ELF-1 (cell line): ENCODE measurements at regions not wholly inside any gene's neighbourhood (a gene's known extent, or its start where the extent isn't known, plus 50 kb on each side); places are given as distances from the start of the nearest gene placed in this dataset.
"Not testable (repeated sequence)": the region's sequence is repeated elsewhere in the genome, so short reads cannot be mapped to it uniquely, and the experiment has no call there.

Experiments
- DNase-seq: peaks from one replicate; pipeline ENCODE4 v3.0.0-alpha.2; 2016; ENCODE audit warnings: low read depth, low spot score

DNA sequence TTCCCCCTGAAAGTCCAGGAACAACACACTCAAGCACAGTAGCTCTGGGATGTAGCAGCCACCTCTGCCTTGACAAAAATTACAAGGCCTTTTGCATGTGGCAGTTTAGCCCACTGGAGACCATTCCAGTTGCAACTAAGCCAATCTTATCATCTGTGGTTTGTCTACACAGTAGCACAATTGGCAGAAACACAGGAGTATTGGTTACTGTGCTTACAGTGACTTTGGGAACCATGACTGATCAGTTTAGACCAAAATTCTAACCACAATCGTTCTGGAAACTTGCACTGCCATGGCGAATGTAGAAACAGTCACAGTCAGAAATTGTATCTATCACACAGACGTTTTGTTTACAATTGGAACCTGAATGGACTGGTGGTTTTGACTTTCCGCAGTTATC lies 403.7 kb upstream of the MEIS1 start:
- DNase-seq, result no peak

GRCh38 chr2:66030553-66030952 lies 404.4 kb upstream of the MEIS1 start:
- no peak for DNase-seq

- peak; percentile 48 for DNase-seq
These were observed 410.5 kb upstream of the MEIS1 start for GRCh38 chr2:66024391-66024790.

DNA sequence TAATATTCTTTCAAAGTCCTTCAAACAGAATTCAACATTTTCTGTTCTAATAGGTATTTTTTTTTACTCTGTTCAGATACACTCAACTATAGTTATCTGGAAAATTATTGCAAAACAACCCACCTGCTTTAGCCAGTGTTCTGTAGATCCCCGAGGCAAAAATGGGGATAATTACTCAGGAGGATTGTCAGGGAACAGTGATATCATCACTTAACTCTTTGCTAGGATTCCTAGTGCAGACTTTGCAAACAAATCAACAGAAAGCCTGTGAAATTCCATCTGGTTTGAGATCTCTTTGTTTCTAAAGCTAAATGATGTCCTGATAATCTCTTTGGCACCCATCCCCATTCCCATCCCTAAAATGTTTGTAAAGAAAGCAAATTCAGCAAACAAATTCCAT lies 413.6 kb upstream of the MEIS1 start:
- DNase-seq, result peak; percentile 13

DNA sequence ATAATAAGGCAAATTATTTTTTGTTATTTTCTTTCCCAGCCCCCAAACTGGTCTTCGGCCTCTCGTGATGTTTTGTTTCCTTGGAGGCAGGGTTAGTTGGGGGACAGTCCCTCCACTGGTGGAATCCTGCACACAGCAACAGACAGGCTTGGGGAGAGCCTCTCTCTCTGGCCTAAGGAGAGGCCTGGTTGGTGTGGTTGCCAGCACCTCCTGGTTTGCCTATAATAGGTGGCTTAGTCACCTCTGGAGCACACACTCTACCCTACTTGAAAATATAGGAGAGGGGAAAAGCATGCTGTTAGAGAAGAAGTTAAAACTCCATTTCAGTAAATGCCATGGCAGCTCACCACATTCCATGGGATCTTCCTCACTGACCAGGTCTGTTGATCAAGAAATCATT lies 417.2 kb upstream of the MEIS1 start:
- DNase-seq, result no peak

GRCh38 chr2:66014450-66014849 lies 420.5 kb upstream of the MEIS1 start:
- DNase-seq, result no peak

DNA sequence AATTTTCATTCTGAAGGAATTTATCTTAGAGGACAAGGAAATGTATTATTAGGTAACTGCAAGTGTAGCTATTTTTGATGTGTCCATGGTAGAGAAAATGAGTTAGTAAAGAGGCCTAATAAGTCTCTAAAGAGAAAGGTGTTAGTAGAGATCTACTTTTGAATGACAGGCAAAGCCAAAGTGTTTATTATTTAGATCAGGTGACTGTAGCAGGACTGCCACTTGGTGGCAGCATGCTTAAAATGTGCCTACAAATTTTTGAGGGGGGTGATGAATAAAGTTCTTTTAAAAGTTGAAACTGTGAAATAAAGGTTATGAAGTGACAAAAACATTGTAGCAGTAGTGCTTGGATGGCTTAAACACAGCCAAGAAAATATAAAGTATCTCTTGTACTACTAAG lies 421.5 kb upstream of the MEIS1 start:
- no peak for DNase-seq

DNA sequence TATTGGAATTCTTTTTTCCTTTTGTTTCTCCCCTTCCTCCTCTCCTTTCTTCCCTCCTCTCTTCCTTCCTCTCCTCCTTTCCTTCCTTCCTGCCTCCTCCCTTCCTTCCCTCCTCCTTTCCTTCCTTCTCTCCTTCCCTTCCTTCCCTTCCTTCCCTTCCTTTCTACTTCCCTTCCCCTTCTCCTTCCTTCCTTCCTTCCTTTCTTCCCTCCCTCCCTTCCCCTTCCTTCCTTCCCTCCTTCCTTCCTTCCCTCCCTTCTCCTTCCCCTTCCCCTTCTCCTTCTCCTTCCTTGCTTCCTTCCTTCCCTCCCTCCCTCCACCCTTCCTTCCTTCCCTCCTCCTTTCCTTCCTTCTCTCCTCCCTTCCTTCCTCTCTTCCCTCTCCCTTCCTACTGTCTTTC lies 431.0 kb upstream of the MEIS1 start:
- DNase-seq, result no peak

DNA sequence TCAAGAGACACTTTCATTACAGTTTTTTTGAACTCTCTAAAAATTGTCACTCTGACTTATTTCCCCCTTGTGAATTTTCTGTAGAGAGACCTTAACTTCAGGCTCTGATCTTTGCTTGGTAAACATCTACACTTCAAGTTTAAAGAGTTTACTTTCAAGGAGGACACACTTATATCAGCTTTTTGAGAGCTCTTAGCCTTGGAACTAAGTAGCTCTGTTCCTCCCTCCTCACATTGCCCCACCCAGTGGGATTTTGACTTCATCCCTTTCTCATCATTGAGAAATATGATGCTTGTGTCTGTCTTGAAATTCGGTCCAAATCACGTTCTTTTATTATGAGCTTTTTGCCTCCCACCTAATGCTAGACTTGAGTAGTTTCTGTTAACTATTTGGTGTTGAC lies 433.4 kb upstream of the MEIS1 start:
- no peak for DNase-seq

- no peak for DNase-seq
These were observed 434.0 kb upstream of the MEIS1 start for GRCh38 chr2:66000901-66001300.

DNA sequence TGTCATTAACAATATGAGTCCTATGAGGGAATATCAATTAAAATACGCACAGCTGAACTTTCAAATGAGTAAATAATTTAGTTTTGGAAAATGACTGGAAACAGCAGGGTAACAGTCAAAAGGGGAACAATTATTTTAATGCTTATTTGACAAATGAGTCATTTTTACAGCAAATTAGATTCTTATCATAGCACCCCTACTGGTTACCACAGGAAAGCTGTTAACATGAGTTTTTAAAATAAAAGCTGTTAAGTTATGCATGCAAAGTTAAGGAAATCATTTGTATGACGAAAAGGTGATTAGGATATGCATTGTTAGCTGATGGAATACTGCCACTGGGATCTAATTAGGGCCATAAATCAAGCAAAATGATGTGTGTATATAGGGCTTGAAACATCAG lies 435.1 kb upstream of the MEIS1 start:
- DNase-seq, result no peak

DNA sequence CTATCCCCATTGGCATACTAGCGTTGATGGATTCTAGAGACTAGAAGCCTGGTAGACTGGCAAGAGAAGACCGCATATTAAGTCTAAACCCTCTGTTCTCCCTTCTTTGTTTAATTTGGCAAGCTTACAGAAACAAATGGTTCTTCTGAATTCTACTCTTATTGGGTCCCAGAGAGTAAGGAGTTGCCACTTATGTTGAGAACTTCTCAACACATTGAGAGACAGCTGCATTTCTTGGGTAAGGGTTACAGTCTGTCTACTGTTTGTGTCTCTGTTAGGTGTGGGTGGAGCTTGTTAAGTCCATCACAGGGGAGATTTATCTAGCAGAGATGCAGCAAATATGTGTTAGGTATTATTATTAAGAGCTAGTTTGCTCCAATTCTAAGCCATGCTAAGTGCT lies 435.8 kb upstream of the MEIS1 start:
- DNase-seq, result no peak

GRCh38 chr2:65997961-65998360 lies 437.0 kb upstream of the MEIS1 start:
- no peak for DNase-seq

- peak; percentile 4 for DNase-seq
These were observed 442.7 kb upstream of the MEIS1 start for GRCh38 chr2:65992198-65992554.

- DNase-seq, result peak; percentile 37
These were observed 443.3 kb upstream of the MEIS1 start for GRCh38 chr2:65991381-65992197.

DNA sequence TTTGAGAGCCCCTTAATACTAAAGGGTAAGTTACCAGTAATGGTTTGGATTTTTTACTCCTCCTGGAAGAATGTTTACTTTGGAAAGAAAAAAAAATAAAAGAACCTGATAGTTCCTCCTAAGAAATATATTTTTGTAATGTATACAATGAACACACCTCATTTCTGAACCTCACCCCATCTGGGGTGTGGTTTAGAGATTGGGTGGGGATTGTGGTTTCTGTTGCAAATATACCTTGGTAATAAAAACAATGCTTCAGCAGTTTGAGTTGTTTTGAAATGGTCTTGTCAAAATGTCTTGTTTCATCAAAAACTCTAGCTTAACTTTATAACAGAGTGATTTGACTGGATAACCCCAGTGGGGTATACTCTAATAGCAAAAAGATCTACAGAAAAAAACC lies 448.9 kb upstream of the MEIS1 start:
- DNase-seq, result no peak

DNA sequence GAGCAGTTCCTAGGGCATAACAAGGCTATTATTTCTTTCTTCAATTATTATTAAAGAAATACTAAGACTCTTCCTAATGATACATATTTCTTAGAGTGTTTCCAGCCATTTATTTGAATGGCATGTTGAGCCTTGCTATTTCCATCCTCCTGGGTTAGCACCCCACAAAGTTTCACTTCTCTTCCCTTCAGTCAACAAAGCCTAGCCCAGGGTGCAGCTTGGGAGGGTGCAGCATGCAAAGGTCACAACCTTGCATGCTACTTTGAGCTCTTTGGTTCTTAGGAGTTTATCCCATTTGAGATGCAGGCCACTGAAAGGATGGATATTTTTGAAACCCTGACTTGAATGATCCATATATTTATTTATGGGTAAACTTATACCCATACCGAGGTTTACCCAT lies 454.4 kb upstream of the MEIS1 start:
- no peak for DNase-seq

GRCh38 chr2:65979446-65979845 lies 455.5 kb upstream of the MEIS1 start:
- DNase-seq, result no peak

DNA sequence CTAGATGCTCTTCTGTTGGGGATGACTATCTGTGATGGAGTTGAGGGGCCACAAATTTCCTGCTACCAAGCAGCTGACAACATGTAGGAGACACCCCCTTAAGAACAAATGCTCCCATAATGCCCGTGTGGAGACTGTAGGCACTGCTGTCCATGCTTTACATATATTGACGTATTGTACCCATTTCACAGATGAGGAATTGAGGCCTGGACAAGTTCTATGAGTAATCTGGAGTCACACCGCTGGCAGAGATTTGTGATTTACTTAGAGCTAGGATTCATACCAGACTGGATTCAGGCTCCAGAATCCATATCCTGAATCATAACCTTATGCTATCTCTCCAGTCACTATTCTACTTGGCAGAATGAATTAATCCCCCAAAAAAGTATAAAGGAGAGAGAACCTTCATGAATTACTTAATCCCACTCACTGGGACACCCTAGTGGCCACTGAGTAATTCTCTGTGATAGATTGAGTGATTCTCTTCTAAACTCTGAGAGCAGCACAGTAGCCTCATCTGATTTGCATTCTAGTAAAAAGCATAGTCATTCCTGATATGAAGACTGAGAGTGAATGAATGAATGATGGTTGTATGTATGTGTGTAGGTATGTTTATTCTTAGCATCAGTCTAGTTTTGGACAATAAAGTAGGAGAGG lies 460.7 kb upstream of the MEIS1 start:
- DNase-seq, result no peak

GRCh38 chr2:65969161-65969560 lies 465.8 kb upstream of the MEIS1 start:
- no peak for DNase-seq

GRCh38 chr2:65963303-65963702 lies 471.6 kb upstream of the MEIS1 start:
- not testable (repeated sequence) for DNase-seq

DNA sequence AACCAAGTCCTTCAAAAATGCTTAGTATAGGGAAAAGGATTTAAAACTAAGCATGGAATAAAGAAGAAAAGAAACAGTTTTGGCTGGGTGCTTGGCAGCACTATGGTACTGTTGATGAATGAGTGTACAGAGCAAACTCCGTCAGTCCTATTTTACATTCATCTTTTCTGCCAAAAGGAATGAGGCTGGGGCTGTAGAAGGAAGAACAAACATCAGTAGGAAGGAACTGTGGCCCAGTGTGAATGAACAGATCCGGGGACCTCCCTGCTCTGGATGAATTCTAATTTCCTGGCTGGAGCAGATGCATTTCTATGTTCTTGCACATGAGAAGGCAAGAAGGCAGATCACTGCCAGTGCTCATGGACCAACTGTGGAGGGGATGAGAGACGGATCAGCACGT lies 474.0 kb upstream of the MEIS1 start:
- no peak for DNase-seq

- DNase-seq, result peak; percentile 56
These were observed 477.0 kb upstream of the MEIS1 start for GRCh38 chr2:65957886-65958285.

DNA sequence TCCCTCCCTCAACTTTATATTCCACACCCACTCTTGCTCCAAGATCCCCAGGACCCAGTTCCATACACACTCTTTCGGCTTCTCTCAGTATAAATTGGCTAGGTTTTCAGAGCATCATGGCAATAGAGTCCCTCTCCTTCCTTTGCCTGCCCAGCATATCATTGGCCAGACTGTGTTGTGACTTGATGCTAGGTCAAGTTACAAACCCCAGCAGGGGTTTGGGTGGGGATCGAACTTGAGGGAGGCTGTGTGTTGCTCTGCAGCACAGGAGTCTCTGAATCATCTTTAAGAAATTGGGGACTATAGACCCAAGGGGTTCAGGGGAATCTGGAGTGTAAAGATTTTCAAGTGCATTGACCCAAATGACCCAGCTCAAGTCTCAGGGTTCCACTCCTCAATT lies 477.5 kb upstream of the MEIS1 start:
- no peak for DNase-seq
